Caco-2 (cell line): ENCODE measurements at regions not wholly inside any gene's neighbourhood (a gene's known extent, or its start where the extent isn't known, plus 50 kb on each side); places are given as distances from the start of the nearest gene placed in this dataset.

Source experiments
- BruUV-seq: library from RNA; stranded (reverse); fragments of 400-500 nt; replicated peaks from 2 replicates; lab custom pipeline; 2021; lab: Mats Ljungman, UMichigan
- CTCF ChIA-PET: fragments of 300-600 bp; sonication (Branson Sonifier 250); formaldehyde crosslinking; loops from one replicate; lab custom pipeline; 2022; ENCODE audit warnings: antibody characterized with exemption; lab: Charles Lee
- POLR2A ChIA-PET: fragments of 300-600 bp; sonication (Branson Sonifier 250); formaldehyde crosslinking; loops from one replicate; lab custom pipeline; 2022; ENCODE audit warnings: antibody characterized with exemption; lab: Charles Lee
- DNase-seq, 2 experiments: peaks; one replicate each; pipeline versions ENCODE4 v3.0.0 to v3.0.0-alpha.2; 2020 to 2022
- H3K27me3 ChIP-seq: replicated peaks from 2 replicates; pipeline ENCODE4 v1.6.0; 2011; ENCODE audit warnings: low read length; ENCODE audit not compliant: control insufficient read depth, insufficient read depth
- H3K36me3 ChIP-seq: 2 replicates; pipeline ENCODE4 v1.5.1; 2011; ENCODE audit warnings: low read length; ENCODE audit not compliant: control insufficient read depth, insufficient read depth
- H3K4me1 ChIP-seq: fragments of 250-450 bp; sonication (Bioruptor Pico); 2 replicates; pipeline ENCODE4 v1.5.1; 2020; ENCODE audit warnings: mild to moderate bottlenecking
- H3K4me3 ChIP-seq: 2 replicates; pipeline ENCODE4 v1.5.1; 2011; ENCODE audit warnings: low read depth, mild to moderate bottlenecking, control low read depth, low read length
- H3K9me3 ChIP-seq: fragments of 250-450 bp; sonication (Bioruptor Pico); 2 replicates; pipeline ENCODE4 v1.5.1; 2020; ENCODE audit warnings: mild to moderate bottlenecking, moderate library complexity
- H3K27ac Mint-ChIP-seq: one replicate; pipeline ENCODE4 v1.8.0; 2022; ENCODE audit warnings: mixed read lengths; ENCODE audit not compliant: unreplicated experiment
- H3K27me3 Mint-ChIP-seq: one replicate; pipeline ENCODE4 v1.8.0; 2022; ENCODE audit warnings: mixed read lengths; ENCODE audit not compliant: insufficient read depth, unreplicated experiment
- H3K36me3 Mint-ChIP-seq: one replicate; pipeline ENCODE4 v1.8.0; 2022; ENCODE audit warnings: mild to moderate bottlenecking, mixed read lengths; ENCODE audit not compliant: insufficient read depth, unreplicated experiment
- H3K4me1 Mint-ChIP-seq: one replicate; pipeline ENCODE4 v1.8.0; 2022; ENCODE audit warnings: low read depth, mixed read lengths; ENCODE audit not compliant: unreplicated experiment
- H3K4me3 Mint-ChIP-seq: one replicate; pipeline ENCODE4 v1.8.0; 2022; ENCODE audit warnings: mild to moderate bottlenecking, moderate library complexity, mixed read lengths; ENCODE audit not compliant: unreplicated experiment
- H3K9me3 Mint-ChIP-seq: one replicate; pipeline ENCODE4 v1.8.0; 2022; ENCODE audit warnings: mixed read lengths; ENCODE audit not compliant: unreplicated experiment
- CTCF ChIP-seq, 2 experiments: fragments of 200-600 bp in 1 of 2; IDR thresholded peaks; 1 replicate in 1 of 2; 2 replicates in 1 of 2; pipeline versions ENCODE4 v1.5.1 to v1.8.0; 2011 to 2022; ENCODE audit warnings: antibody characterized with exemption in 1 of 2, control low read depth in 1 of 2, inconsistent platforms in 1 of 2, low read depth in 1 of 2, low read length in 1 of 2, mild to moderate bottlenecking in 1 of 2, moderate library complexity in 1 of 2; ENCODE audit not compliant: insufficient read depth in 1 of 2, severe bottlenecking in 1 of 2, unreplicated experiment in 1 of 2
- intact Hi-C: fragments of 100-400 bp; cut with micrococcal nuclease; formaldehyde crosslinking; loops from one replicate; pipeline ENCODE4 v1.10.0; 2022; ENCODE audit not compliant: unreplicated experiment

GRCh38 chr5:104352954-104353353 is 790.4 kb upstream of the NUDT12 start:
- H3K27me3 Mint-ChIP-seq = no peaks in the 10 kb centered on the region

DNA sequence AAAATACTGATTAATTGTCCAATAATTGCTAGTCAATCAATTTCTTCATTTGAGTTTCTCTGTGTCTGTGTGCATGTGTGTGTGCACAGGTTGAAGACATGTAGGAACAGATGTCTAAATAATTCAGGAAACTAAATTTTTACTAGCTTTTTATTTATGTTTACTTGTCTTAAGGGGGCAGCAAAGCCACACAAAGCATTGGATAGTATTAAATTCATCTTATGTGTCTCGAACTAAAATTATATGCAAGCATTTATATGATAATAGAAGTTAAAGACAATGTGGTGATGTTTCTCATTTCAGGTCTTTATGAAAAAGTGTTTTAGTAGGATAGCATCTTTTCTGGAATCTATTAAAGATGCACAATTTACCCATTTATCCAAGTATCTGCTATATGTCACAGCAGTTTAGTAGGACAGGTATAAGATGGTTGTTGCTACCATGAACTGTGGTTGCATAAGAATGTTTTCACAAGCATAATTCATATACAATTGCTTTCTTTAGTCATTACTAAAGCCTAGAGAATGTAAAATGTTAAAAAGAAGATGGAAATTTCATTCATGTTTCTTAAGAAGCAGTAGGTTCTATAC is 784.6 kb upstream of the NUDT12 start:
- H3K27me3 Mint-ChIP-seq = no peaks in the 10 kb centered on the region
- ChIA-PET CTCF (interaction anchor here (1.0 kb wide), 1 partner anchor 65 kb away, joined by 5 read pairs; no protein-coding TSS in a partner anchor), POLR2A (no interaction called here)
- H3K27ac Mint-ChIP-seq = no peak overlapping the region
- no peaks in the 10 kb centered on the region for H3K4me1 Mint-ChIP-seq
- H3K27me3 ChIP-seq = no peaks in the 10 kb centered on the region
- no peak overlapping the region for H3K4me3 ChIP-seq
- H3K36me3 Mint-ChIP-seq = no peaks in the 10 kb centered on the region
- H3K4me1 ChIP-seq = no peaks in the 10 kb centered on the region
- no TSS peak for BruUV-seq
- no peak for TF ChIP-seq CTCF (IDR thresholded peaks at IDR 0.05; ENCODE audit: insufficient read depth in 1 of 2, low read depth in 1 of 2, low read length in 1 of 2, severe bottlenecking in 1 of 2, unreplicated experiment in 1 of 2)
- no peaks in the 10 kb centered on the region for H3K9me3 Mint-ChIP-seq
- H3K36me3 ChIP-seq = no peaks in the 10 kb centered on the region
- no peak for DNase-seq
- H3K4me3 Mint-ChIP-seq = no peak overlapping the region
- H3K9me3 ChIP-seq = no peaks in the 10 kb centered on the region
- intact Hi-C loops = loop anchor here (1.0 kb wide), 1 partner anchor 66 kb away; no protein-coding TSS in a partner anchor

More at GRCh38 chr5:104352954-104353353, 790.4 kb upstream of the NUDT12 start:
- no TSS peak for BruUV-seq
- Mint-ChIP-seq H3K36me3 (no peaks in the 10 kb centered on the region), H3K27ac (no peak overlapping the region), H3K4me3 (no peak overlapping the region), H3K4me1 (peaks cover 14% of the 10 kb centered on the region), H3K9me3 (no peaks in the 10 kb centered on the region)
- H3K36me3 ChIP-seq = no peaks in the 10 kb centered on the region
- H3K27me3 ChIP-seq = no peaks in the 10 kb centered on the region
- DNase-seq = no peak
- H3K4me3 ChIP-seq = no peak overlapping the region
- intact Hi-C loops = no loop called here
- no peaks in the 10 kb centered on the region for H3K9me3 ChIP-seq
- peaks cover 8% of the 10 kb centered on the region for H3K4me1 ChIP-seq
- CTCF ChIA-PET = no interaction called here
- POLR2A ChIA-PET = no interaction called here
- no peak for TF ChIP-seq CTCF (IDR thresholded peaks at IDR 0.05; ENCODE audit: insufficient read depth in 1 of 2, low read depth in 1 of 2, low read length in 1 of 2, severe bottlenecking in 1 of 2, unreplicated experiment in 1 of 2)

- ChIA-PET POLR2A (no interaction called here), CTCF (no interaction called here)
- Histone ChIP-seq H3K36me3 (no peaks in the 10 kb centered on the region), H3K27me3 (no peaks in the 10 kb centered on the region), H3K4me3 (no peak overlapping the region), H3K9me3 (no peaks in the 10 kb centered on the region), H3K4me1 (peaks cover 2% of the 10 kb centered on the region; the same call in 1 of the 2 replicates)
- no peaks in the 10 kb centered on the region for H3K9me3 Mint-ChIP-seq
- H3K36me3 Mint-ChIP-seq = no peaks in the 10 kb centered on the region
- no peak overlapping the region for H3K27ac Mint-ChIP-seq
- no TSS peak for BruUV-seq
- H3K4me1 Mint-ChIP-seq = peaks cover under 1% of the 10 kb centered on the region
- DNase-seq = no peak
- intact Hi-C loops = no loop called here
- H3K4me3 Mint-ChIP-seq = no peak overlapping the region
- H3K27me3 Mint-ChIP-seq = no peaks in the 10 kb centered on the region
- no peak for TF ChIP-seq CTCF (IDR thresholded peaks at IDR 0.05; ENCODE audit: insufficient read depth in 1 of 2, low read depth in 1 of 2, low read length in 1 of 2, severe bottlenecking in 1 of 2, unreplicated experiment in 1 of 2)
Measured at GRCh38 chr5:104345222-104346016, 782.8 kb upstream of the NUDT12 start.
